HG02938 (cell line): ENCODE measurements at regions not wholly inside any gene's neighbourhood (a gene's known extent, or its start where the extent isn't known, plus 50 kb on each side); places are given as distances from the start of the nearest gene placed in this dataset.
"Not testable (repeated sequence)": the region's sequence is repeated elsewhere in the genome, so short reads cannot be mapped to it uniquely, and the experiment has no call there.

Source experiments
- ATAC-seq: cut with Tn5 transposase; IDR thresholded peaks from one replicate; pipeline ENCODE4 v1.9.1; 2021; ENCODE audit warnings: mild to moderate bottlenecking, moderate library complexity; ENCODE audit not compliant: unreplicated experiment

DNA sequence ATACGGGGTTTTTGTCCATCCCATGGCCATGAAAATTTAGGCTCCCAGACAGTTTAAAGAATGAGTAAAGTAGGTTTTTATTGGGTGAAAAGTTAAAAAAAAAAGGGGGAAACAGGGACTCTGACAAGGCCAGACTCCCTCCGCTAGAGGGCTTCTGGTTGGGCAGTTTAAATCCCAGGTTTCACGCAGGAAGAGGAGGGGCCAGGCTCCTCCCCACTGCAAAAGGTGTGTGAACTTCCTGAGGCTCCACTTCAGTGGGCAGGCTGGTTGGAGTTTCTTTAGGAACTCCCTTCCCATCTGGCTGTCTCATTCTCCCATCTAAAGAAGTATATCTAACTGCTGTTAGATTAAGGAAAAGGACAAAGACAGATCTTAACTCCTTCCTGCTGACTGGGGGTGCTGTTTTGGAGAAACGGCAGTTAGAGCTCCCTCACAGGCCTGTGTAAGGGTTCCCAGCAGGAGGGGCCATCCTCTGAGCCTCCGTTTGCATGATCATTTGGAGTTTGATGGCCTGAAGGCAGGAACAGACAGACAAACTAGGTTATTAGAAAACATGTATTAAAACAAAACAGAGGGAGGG lies 1160.7 kb downstream of the CNTNAP5 start:
- no peak for ATAC-seq

DNA sequence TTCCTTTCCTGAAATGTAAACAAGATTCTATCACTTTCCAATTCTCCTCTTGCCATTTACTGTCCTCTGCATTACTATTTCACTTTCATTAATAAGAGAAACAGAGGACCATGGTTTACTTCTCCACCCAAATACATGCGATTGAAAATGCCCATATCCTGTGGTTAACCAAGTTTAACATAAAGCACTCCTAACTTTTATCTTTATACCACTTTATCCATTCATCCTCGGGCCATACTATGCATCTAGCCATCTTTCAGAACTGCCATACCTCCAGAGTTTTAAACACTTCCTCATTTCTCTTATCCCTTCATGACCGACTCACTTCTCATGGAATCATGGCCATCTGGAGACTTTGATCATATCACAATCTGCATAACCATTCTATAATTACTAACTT lies 1182.3 kb downstream of the CNTNAP5 start:
- ATAC-seq = no peak

DNA sequence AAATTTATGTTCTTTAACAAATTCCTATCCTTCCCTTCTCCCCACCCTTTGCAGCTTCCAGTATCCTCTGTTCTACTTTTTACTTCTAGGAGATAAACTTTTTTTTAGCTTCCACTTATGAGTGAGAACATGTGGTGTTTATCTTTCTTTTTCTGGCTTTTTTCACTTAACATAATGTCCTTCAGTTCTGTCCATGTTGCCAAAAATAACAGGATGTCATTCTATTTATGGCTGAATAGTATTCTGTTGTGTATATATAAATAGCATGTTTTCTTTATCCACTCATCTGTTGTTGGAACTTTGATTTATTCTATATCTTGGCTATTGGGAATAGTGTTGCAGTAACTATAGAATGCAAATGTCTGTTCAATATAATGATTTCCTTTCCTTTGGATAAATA lies 1191.2 kb downstream of the CNTNAP5 start:
- ATAC-seq = no peak

- no peak for ATAC-seq
Measured at GRCh38 chr2:125224188-125224587, 1199.1 kb downstream of the CNTNAP5 start.

DNA sequence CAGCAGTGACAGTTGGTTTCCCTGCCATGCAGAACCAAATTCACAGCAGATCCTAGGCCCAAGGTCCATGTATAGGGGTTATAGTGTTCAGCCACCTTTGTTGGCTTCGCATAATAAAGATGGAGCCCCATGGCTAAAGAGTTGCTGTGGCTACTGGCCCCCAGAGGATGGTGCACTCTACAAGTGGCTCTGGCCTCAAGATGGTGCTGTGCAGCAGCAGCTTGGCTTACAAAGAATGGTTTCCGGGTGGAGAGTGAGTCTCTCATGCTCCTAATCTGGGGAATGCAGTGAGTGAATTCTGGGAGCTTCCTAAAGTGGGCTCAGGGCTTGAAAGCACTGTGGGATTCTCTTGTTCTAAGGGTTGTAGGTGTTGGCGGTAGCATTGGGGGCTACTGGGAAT lies 1199.7 kb downstream of the CNTNAP5 start:
- ATAC-seq = no peak

- no peak for ATAC-seq
Measured at GRCh38 chr2:125227843-125228392, 1202.8 kb downstream of the CNTNAP5 start.

DNA sequence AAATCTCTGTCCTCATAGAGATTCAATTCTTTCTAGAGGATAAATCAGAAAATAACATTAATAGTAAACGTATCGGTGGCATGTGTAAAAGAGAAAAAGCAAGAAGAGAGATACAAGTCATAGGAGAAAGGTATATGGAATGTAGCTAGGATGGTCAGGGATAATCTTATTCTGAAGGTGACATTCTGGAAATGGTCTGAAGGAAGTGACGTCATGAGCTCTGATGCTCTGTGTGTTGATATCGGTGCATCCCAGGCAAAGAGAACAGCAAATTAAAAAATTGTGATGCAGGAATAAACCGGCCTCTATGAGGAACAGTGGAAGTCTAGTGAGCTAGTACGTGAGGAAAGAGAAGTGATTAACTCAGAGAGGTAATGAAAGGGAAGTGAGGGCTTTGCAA lies 1215.8 kb downstream of the CNTNAP5 start:
- no peak for ATAC-seq

DNA sequence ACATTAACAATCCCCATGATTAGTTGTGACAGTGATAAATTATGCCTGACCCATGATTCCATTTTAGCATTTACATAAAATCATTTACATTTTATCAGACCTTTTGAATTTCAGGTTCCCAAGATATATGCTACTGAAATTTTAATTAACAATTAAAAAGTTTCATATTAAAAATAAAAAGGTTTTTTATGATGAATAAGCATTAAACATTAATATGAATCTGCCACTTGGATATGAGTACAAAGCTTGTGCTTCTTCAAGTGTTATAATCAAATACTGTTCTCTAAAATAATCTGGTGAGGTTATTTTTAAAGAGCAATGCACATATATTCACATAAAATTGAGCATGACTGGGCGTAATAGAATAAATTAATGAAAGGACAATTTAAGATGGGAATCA lies 1218.0 kb downstream of the CNTNAP5 start:
- ATAC-seq = no peak

GRCh38 chr2:125254010-125254409 lies 1228.9 kb downstream of the CNTNAP5 start:
- no peak for ATAC-seq

DNA sequence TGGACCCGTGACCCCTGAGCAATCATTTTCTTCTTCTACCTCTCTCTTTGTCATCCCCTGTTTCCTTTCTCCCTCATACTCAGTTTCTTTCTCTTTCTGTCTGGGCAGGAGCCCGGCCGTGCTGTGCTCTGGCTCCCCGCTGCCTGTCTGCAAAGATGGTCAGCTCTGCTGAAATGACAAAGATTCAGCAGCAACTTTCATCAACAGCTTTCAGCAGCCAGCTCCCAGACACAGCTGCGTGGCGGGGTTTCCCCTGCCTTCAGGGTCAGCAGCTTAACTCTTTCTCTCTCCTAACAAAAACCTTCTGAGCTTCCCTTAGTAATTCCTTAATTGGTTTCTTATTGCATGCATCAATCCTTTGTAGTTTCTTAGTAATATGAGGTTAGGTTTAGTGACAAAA lies 1234.4 kb downstream of the CNTNAP5 start:
- no peak for ATAC-seq

GRCh38 chr2:125260366-125260930 lies 1235.4 kb downstream of the CNTNAP5 start:
- not testable (repeated sequence) for ATAC-seq

DNA sequence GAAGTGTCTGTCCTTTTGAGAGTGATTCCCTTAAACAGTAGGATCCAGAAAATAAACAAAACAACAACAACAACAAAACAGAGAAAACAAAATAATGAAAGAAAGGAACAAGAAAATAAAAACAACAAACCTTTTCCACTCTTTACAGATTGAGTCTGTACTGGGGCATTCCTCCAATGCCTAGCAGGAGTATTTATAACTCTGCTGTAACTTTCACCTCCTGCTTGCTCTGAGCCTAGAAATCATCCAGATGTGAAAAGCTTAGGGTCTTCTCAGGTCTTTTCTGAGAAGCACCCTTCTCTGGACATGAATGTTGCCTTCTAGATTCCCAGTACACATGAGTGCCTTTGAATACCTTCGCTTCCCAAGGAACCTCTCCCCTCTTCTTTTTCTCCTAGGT lies 1239.4 kb downstream of the CNTNAP5 start:
- ATAC-seq = no peak

GRCh38 chr2:125267683-125268082 lies 1242.6 kb downstream of the CNTNAP5 start:
- no peak for ATAC-seq

GRCh38 chr2:125272651-125273050 lies 1247.6 kb downstream of the CNTNAP5 start:
- no peak for ATAC-seq

- no peak for ATAC-seq
Measured at GRCh38 chr2:125274718-125275117, 1249.6 kb downstream of the CNTNAP5 start.

DNA sequence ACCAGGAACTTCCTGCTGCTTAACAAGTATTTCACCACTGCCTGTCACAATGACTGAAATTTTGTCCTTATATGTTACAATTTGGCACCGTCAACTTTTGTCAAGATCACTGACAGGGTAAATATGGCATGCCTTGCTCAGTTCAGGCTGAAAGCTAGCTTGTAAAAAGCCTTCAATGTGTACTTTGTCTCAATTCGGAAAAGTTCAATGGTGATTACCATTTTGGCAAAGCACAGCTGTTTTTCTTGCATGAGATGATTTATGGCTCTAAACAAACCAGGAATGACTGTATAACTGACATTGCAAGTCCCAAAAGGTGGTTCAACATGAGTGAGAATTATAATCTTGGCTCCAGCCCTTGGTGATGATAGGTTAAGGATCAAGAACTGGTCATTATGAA lies 1255.2 kb downstream of the CNTNAP5 start:
- no peak for ATAC-seq

GRCh38 chr2:125281242-125281641 lies 1256.2 kb downstream of the CNTNAP5 start:
- no peak for ATAC-seq

- no peak for ATAC-seq
Measured at GRCh38 chr2:125296742-125297141, 1271.7 kb downstream of the CNTNAP5 start.

DNA sequence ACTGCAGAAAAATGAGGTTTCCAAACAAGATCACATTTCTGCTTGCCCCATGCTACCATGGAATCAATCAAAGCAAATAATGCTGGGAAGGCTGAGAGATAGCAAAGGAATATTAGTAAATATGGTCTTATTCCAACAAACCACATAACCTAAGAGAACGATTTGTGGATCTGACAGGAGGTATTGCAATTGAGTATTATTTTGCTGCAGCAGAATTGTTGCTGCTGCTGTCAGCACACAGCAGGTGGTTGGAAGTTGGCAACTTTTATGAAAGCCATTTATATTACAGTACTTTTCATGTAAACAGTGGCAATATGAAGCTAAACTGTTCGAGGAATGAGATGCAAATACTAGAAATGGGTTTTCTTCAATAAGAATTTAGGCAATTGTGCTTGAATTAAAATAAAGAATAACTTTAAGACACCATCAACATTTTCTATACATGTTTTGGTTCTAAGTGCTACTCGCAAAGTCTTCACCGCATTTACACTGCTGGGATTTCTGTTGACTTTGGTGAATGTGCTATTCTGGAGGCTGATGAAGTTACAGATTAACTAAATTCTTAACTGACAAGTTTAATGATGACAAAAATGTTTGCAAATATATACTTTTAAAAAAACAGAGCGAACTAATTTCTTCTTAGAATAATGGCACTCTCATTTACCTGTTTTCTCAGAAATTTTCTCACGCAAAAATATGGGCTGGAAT lies 1285.7 kb downstream of the CNTNAP5 start:
- ATAC-seq = no peak

DNA sequence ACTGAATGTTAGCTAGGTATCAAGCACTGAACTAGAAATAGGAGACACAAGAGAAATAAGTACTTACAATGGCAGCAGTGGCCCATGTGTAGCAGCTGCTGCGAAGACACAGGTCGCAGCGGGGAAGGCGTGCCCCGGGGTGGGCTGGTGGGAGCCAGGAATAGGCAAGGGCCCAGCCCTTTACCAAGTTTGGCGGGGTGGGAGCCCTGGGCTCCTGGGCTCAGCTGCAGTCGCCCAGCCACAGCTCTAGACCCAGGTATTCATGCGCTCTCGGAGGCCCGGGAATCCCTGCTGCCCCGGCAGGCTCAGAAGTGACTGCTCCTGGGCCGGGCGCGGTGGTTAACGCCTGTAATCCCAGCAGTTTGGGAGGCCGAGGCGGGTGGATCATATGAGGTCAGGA lies 1287.3 kb downstream of the CNTNAP5 start:
- no peak for ATAC-seq

DNA sequence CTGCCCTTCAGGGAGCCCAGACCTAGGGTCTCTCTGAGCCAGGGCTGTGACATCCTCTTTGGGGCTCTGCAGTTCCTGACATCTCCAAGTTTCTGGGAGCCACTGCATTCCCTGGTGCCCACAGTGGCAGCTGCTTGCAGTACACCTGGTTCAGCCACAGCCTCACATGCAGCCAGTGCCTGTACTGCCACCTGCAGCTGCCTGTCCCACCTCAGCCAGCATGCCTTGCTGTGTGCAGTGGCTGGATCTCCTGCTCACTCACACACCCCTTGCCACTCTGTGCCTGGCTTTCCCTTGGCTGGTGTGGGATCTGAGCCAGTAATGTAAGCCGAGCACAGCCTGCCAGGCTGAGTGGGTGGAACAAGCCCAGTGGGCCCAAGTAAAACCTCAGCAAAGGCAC lies 1288.7 kb downstream of the CNTNAP5 start:
- ATAC-seq = no peak

DNA sequence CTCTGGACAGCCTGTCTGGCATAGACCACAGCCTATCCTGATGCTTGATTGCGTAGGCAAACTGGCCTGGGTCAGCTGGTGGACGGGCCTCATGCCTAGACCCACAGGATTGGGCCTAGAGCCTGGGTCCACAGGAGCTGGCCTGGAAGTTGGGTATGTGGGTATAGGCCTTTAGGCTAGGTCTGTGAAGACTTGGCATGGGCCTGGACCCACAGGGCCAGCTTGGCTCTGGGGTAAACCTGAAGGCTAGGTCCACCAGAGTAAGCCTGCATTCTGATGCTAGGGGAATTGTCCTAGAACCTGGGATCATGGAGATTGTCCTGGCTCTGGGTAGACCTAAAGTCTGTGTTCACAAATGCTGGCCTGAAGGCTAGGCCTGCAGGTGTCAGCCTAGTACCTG lies 1293.7 kb downstream of the CNTNAP5 start:
- no peak for ATAC-seq
